ENCODE measurements at regions not wholly inside any gene's neighbourhood (a gene's known extent, or its start where the extent isn't known, plus 50 kb on each side); places are given as distances from the start of the nearest gene placed in this dataset.

- Histone ChIP-seq H3K27ac (ENCODE audit: low read depth, low read length) (no peak overlapping the region), H3K9ac (ENCODE audit: low read length) (no peak overlapping the region), H3K9me2 (replicated peaks; ENCODE audit: insufficient read depth, low read length) (no peaks in the 10 kb centered on the region), H3K9me3 (ENCODE audit: insufficient read depth, low read length) (no peaks in the 10 kb centered on the region), H2AFZ (ENCODE audit: low read depth, low read length, severe bottlenecking) (no peak overlapping the region), H3F3A (ENCODE audit: insufficient read depth) (peaks cover 15% of the 10 kb centered on the region), H3K4me2 (ENCODE audit: low read depth, low read length, poor library complexity, severe bottlenecking) (no peak overlapping the region), H3K27me3 (ENCODE audit: low read length) (no peaks in the 10 kb centered on the region), H3K79me2 (ENCODE audit: insufficient read depth, low read length) (no peaks in the 10 kb centered on the region), H3K4me3 (ENCODE audit: insufficient read depth, low read length, poor library complexity, severe bottlenecking) (no peak overlapping the region), H4K20me1 (ENCODE audit: low read depth, low read length) (no peaks in the 10 kb centered on the region), H3K36me3 (ENCODE audit: low read length) (no peaks in the 10 kb centered on the region)
- TF ChIP-seq CTCF (IDR thresholded peaks at IDR 0.05; ENCODE audit: insufficient read depth, low read length, poor library complexity, severe bottlenecking) (no peak), EZH2phosphoT487 (conservative IDR thresholded peaks at IDR 0.05; ENCODE audit: low read length) (no peak)
Measured at GRCh38 chr6:163726037-163726695, 311.6 kb downstream of the QKI start.

GRCh38 chr6:163725008-163725941 lies 310.8 kb downstream of the QKI start:
- H3K36me3 ChIP-seq (ENCODE audit: low read length): no peaks in the 10 kb centered on the region
- no peak overlapping the region for H3K4me3 ChIP-seq (ENCODE audit: insufficient read depth, low read length, poor library complexity, severe bottlenecking)
- no peaks in the 10 kb centered on the region for H3K9me2 ChIP-seq (replicated peaks; ENCODE audit: insufficient read depth, low read length)
- H3K9ac ChIP-seq (ENCODE audit: low read length): no peak overlapping the region
- no peak overlapping the region for H3K27ac ChIP-seq (ENCODE audit: low read depth, low read length)
- peaks cover 15% of the 10 kb centered on the region for H3F3A ChIP-seq (ENCODE audit: insufficient read depth)
- TF ChIP-seq CTCF (IDR thresholded peaks at IDR 0.05; ENCODE audit: insufficient read depth, low read length, poor library complexity, severe bottlenecking) (no peak), EZH2phosphoT487 (conservative IDR thresholded peaks at IDR 0.05; ENCODE audit: low read length) (no peak)
- H3K27me3 ChIP-seq (ENCODE audit: low read length): no peaks in the 10 kb centered on the region
- H2AFZ ChIP-seq (ENCODE audit: low read depth, low read length, severe bottlenecking): no peak overlapping the region
- H3K9me3 ChIP-seq (ENCODE audit: insufficient read depth, low read length): no peaks in the 10 kb centered on the region
- H4K20me1 ChIP-seq (ENCODE audit: low read depth, low read length): no peaks in the 10 kb centered on the region
- no peak overlapping the region for H3K4me2 ChIP-seq (ENCODE audit: low read depth, low read length, poor library complexity, severe bottlenecking)
- H3K79me2 ChIP-seq (ENCODE audit: insufficient read depth, low read length): no peaks in the 10 kb centered on the region

DNA sequence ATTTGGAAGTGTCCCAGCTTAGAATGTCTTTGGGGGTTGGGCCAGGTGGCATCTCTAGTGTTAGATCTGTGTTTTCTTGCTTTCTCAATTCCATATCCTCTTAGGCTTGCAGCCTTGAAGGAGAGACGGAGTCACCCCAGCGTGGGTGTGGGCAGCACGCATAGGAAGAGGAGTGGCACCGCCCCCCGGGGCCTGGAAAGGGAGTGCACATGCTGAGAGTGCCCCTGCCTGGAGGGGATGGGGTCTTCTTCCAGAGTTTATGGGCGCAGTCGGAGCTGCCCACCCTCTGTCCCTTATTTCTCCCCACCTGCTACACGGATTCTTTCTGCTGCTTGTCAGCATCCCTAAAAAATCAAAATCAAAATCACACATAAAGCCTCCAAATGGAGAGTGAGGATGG lies 309.7 kb downstream of the QKI start:
- Histone ChIP-seq H3K9me2 (replicated peaks; ENCODE audit: insufficient read depth, low read length) (no peaks in the 10 kb centered on the region), H3K27ac (ENCODE audit: low read depth, low read length) (peak overlapping the region; percentile 56), H3K79me2 (ENCODE audit: insufficient read depth, low read length) (no peaks in the 10 kb centered on the region), H3K27me3 (ENCODE audit: low read length) (no peaks in the 10 kb centered on the region), H3K9me3 (ENCODE audit: insufficient read depth, low read length) (no peaks in the 10 kb centered on the region), H3K36me3 (ENCODE audit: low read length) (no peaks in the 10 kb centered on the region), H3K4me2 (ENCODE audit: low read depth, low read length, poor library complexity, severe bottlenecking) (peak overlapping the region; percentile 45), H3K9ac (ENCODE audit: low read length) (peak overlapping the region; percentile 17; the same call in 1 of the 2 replicates), H2AFZ (ENCODE audit: low read depth, low read length, severe bottlenecking) (no peak overlapping the region), H3F3A (ENCODE audit: insufficient read depth) (peaks cover 15% of the 10 kb centered on the region), H4K20me1 (ENCODE audit: low read depth, low read length) (no peaks in the 10 kb centered on the region), H3K4me3 (ENCODE audit: insufficient read depth, low read length, poor library complexity, severe bottlenecking) (no peak overlapping the region)
- TF ChIP-seq CTCF (IDR thresholded peaks at IDR 0.05; ENCODE audit: insufficient read depth, low read length, poor library complexity, severe bottlenecking): no peak
- no peak for TF ChIP-seq EZH2phosphoT487 (conservative IDR thresholded peaks at IDR 0.05; ENCODE audit: low read length)
